ENCODE measurements at regions not wholly inside any gene's neighbourhood (a gene's known extent, or its start where the extent isn't known, plus 50 kb on each side); places are given as distances from the start of the nearest gene placed in this dataset.
A peak's percentile ranks its signal among the peaks of the same experiment; 100 is the strongest.

DNA sequence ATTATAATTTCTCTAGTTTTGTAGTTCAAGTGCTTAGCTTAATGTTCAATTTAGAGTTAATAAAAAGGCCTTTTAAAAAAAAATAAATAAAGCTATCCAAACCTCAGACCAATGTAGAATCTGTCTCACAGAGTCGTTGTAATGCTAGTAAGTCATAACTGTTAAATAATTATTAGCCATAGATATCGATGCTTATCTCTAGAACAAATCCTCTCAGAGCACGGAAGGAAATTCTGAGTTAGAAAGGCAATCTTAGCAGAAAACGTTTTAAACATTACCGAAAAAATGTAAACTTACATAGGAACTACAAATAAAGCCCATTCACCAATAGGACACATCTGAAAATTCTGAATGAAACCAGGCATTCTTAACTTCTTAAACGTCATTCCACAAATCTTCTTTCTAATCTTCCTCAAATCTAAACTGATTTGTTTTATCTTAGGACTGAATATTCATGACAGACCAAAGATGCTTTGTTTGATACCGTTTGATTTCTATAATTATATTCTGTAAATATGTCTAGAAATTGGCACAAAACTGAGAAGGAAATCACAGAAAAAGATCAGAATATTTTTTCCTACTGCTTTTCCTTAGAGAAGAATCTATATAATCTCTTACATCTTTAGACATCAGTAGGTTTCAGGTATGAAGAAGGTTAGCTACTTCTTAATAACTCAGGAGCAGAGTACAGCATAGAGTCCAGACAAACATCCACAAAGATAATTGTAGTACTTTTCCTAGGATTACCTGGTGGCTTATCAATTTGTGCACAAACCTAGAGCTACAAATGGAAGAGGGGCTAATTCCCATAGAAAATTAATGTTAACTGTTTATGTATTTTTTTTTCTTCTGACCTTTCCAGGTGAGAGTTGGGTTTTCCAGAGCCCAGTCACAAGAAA lies 140.7 kb downstream of the BTC start:
- DNase-seq: no peak

DNA sequence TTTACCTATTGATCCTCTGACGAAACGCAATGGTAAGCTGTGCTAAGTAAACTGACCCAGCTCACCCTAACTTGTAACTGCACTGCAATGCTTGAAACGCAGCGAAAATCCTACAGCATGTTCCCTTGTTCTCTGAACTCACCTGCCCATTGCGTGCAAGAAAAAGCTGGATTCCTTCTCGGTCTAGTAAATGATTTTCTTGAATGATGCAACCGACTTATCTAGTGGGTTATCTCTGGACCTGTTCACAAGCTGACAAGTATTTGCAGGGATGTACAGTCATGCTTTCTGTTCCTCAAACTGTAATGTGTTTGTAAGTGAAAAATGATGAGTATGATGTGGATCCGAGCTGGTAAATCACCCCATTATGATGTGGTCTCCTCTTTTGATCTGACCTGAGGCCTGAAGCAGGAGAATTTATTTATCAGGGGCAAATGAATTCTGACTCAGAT lies 140.1 kb downstream of the BTC start:
- no peak for DNase-seq

DNA sequence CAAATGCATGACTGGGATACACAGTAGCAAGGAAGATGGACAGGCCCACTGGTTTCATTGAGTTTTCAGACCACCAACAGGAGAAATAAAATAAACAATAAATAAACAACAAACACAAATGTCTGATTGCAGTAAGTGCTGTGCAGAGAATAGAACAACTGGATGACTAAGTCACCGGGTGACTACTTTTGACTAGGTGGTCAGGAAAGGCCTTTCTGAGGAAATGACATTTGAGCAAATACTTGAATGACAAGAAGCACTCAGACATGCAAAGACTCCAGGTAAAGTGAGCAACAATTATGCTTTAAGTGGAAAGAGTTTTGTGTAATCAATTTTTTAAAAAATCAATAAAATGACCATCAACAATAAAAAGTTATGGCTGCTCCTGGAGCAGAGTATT lies 137.7 kb downstream of the BTC start:
- no peak for DNase-seq

DNA sequence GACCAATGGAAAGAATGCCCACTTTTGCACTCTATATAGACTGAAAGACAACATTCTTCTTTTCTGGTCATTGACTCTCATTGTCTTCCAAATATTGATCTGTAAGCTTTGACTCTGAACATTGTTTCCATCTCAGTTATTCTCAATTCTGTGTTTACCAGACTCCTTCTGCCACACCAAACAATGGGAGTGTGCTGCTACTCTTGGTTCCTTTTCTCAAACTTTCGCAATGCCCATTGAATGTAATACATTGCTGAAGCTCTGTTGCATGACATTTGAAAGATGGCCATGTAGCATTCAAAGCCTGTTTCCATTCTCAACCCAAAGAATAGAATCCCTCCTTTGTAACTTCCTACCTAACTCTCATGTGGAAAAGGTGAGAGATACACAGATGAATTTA lies 136.2 kb downstream of the BTC start:
- no peak for DNase-seq

DNA sequence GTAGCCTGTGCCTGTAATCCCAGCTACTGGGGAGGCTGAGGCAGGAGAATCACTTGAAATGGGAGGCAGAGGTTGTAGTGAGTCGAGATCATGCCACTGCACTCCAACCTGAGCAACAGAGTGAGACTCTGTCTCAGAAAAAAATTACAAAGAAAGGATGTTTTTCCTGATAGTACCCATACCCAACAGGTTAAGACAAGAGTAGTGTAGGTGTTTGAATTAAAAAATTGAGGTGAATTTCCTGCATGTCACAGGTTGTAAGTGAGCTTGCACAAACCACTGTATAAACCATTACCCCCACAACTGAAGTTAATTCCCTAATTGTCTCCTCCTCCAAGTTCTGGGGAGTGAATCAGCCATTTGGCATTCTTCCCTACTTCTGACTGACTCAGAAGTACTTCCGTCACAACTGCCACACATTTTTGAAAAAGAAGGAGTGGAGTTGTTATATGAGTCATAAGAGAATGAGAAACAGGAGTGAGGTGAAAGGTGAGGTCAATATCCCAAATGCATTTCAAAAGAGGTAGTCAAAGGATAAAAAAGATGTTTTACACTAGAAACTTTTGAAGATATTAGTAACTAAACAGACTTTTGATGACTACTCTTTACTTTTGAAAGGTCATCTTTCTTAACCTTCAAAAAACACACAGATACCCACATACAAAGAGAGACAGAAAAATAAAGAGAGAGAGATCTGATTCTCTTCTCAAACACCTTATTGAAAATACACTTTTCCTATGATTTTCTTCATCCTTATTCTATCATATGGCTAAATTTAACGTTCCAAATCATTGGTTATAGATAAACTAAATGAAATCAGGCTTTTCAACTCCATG lies 134.5 kb downstream of the BTC start:
- no peak for DNase-seq

DNA sequence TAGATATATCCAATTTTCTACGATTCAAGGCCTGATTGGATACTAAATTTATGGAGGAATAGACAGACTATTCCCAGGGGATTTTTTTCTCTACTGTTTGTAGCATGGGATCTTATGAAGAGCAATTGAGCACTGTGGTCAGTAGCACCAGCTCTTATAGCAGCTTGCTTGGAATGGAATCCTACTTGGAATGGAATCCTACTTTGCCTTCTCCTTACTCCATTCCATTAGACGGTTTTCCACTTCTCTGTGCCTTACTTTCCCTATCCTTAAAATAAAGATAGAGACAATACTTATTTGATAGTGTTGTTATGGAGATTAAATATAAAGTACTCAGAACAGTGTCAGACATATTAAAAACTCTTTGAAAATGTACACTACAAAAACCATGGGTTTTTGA lies 133.5 kb downstream of the BTC start:
- DNase-seq: no peak

DNA sequence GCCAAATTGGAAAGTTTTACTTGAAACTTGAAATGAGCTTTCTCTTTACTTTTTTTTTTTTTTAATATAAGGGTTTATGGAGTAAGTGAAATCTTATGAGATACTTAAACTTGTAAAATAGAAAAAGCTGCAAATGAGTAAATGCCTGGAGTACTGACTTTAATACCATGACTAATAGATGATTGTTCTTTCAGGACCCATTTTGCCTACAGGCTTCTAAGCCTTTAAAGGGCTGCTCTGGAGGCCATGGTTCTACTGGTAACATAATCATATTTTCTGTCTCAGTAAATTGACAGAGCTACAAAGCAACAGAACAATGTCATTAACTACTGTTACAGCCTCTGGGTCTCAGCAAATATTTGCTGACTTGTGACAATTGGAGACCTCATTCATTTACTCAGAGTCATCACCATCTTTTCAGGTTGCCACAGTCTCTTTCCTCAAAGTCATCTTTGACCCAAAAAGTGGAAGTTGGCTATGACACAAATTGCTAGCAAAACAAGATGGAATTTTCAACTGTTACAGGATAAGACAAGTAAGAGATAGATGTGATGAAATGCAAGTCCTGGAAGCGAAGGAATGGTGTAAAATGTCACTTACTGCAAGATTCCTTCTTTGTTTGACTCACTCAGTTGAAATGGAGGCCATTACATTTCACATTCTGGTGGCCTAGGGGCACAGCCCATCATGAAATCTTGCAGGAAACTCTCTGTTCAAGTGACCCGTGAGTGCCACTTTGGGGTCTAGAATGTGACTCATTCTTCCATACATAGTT lies 132.7 kb downstream of the BTC start:
- DNase-seq: no peak

DNA sequence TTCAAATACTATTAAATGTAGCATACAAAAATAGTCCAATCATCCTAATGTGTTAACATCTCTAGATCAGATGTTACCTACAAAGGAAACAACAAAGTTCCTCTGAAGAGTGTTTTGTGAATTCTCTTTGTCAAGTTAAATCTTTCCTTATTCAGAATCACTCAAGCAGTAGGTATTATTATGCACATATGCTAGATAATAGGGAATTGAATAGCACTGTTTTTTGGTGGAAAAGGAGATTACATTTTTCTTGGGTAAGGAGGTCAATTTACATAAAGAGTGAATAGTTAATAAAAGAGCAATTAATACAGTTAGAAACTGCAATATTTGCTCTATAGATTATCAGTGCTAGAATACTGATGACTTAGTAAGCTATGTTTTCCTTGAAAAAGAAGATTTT lies 130.7 kb downstream of the BTC start:
- DNase-seq: no peak

DNA sequence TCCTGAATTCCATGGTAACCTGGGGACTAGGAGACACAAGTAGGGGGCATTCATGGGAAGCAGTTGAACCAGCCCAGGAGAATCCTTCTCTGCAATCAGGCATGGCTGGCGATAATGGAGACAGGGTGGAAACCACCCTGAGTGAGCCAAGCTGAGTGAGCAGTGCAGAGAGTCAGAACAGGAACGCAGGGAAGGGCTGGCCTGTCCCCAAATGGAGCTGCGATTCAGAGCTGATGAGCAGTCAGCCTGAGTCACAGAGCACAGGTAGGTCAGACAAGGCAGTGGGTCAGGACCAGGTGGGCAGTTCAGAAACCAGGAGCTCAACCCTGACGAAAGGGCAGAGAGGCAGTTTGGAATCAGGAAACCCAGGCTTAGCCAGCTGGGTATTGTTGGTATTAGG lies 129.0 kb downstream of the BTC start:
- no peak for DNase-seq

DNA sequence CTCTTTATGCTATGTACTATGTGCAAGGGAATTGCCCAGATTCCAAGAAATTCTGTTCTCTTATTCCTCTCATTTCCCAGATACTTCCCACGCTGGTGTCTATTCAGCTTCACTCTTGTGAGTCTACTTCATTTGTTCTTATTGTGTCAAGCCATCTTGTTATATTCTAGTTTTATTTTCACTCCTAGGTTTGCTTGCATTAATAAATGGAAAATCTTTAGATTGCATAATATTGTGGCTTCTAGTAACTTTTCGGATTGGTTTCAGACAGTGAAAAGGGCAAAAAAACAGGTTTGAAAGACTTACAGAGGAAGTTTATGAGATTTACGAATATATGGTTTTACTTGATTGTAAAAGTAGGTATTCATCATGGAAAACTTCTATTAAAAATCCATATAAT lies 128.4 kb downstream of the BTC start:
- DNase-seq: no peak

DNA sequence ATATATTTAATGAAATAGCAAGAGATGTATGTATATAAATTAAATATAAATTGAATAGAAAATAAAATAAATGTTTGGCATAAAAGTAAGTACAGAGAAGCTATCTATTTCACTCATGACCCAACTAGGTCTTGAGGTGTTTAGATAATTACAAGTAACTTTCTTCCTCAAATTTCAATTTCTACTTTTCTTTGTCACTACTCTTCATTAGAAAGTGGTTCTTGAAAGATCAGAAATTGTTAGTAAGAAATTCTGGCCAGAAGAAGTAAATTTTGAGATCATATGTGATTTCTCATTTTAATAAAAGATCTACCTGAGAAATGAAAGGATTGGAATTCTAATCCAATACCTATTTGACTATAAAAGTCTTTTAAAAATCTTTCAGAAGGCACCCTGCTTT lies 126.9 kb downstream of the BTC start:
- DNase-seq: no peak

DNA sequence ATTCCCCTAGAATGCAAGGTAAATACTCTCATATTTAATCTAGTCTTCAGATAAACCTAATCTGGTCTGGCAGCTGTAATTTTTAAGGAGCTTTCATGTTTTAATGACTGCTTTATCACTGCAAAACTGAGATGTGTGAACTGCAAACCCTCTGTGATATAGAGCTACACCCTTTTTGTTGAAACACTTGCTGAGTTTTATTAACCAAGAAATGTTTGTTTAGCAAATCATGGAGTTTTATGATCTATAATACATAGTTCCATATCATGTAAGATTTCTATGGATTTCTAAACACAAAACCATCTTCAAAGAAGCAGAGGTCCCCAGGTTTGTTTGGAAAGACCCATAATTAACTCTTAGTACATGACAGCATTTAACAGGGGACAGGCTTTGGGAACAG lies 126.4 kb downstream of the BTC start:
- DNase-seq: no peak

DNA sequence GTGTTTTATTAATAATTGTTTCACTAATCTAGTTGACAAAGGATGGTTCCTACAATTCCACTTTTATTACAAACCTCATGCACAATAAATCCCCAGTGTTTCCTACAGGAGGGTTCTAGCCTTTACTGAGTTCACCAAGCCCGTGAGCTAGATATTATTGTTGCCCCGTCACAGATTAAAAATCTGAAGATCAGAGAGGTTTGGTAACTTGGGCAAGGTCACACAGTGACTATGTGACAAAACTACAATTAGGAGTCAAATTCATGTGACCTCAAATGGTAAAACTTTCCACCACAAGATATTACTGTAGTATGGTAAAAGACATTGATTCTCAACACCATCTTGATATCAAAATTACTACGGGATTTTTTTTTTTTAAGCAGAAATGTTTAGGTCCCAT lies 124.6 kb downstream of the BTC start:
- no peak for DNase-seq

DNA sequence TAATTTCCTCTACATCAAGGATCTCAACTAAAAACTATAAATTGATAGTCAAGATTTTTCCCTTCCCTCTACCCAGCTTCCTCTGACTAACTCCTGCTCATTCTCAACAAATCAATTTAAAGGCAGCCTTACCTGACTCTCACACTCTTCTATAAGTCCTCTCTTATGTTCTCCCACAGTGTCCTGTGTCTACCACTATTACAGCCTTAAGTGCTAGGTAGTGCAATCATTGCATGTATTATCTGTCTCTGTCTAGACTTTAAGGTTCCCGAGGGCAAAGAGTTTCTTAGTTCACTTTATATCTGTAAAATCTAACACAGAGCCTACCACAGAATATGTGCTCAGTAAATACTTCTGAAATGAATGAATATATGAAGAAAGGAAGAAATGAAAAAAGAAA lies 123.7 kb downstream of the BTC start:
- DNase-seq: no peak

DNA sequence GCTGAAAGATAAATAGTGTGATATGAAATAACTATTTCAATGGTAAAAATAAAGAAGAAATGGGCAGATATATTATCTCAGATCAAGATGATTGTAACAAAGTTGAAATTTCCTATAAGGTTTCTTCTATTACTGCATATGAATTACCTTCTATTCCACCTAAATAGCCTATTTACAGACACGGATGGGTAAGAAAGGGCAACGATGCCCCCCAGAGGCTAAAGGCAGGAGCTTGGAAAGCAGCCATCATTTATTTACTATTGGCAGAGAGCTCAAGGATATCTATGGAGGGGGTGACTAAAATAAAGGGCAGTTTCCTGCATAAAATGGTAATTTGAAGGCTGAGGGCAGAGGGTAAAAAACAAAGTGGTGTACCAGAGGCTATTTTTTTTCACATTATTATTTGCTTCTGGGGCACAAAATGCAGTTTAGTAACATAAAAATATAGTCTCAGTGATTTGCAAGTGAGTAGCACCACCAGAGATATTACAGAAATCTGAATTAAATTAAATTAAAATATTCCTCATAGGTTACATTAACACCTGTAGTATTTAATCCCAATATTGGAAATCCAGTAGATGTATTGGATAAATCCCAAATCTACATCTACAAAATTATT lies 123.1 kb downstream of the BTC start:
- DNase-seq: peak; percentile 27 to 42

DNA sequence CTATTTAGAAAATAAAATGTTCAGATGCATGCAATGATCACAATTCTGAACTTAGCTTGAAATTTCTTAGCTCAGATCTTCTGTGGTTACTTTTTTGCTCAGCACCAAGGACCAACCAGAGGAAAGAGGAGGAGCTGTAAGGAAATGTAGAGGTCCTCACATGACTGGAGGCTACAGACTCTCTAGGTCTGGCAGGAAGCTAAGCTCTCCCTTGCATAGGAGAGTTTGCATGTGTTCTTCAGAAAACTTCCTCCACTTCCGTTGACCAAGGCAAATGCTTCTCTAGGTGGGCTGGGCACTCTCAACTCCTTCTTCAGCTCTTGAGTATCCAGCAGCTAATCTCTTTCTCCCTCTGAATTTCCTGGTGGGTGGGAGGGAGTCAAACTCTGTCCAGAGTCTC lies 119.6 kb downstream of the BTC start:
- DNase-seq: no peak

DNA sequence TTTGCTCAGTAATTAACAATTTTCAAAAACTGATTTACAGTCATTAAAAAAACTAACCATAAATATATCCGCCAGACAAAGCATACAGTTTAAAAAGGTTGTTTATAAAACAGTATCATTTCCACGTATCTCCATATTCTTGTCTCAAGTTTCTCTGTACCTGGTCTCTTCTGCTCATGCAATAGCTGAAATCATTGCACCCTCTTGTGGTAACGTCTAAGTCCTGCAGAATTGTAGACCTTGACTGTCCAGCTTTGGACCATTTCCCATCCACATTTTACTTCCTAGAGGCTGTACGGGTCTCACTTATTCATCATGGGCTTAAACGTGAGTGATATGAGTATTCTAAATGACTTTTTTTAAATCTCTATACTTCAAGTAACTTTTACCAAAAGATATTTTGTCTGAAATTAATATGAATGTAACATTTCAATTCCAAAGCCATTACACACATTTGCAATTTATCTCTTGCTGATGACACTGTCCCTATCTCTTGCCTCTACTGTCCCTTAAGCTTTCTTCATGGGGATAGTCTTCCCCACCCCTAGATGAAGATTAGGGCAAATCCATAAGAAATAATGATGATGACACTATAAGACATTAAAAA lies 118.5 kb downstream of the BTC start:
- DNase-seq: peak in 1 of 2 donors; percentile 1

DNA sequence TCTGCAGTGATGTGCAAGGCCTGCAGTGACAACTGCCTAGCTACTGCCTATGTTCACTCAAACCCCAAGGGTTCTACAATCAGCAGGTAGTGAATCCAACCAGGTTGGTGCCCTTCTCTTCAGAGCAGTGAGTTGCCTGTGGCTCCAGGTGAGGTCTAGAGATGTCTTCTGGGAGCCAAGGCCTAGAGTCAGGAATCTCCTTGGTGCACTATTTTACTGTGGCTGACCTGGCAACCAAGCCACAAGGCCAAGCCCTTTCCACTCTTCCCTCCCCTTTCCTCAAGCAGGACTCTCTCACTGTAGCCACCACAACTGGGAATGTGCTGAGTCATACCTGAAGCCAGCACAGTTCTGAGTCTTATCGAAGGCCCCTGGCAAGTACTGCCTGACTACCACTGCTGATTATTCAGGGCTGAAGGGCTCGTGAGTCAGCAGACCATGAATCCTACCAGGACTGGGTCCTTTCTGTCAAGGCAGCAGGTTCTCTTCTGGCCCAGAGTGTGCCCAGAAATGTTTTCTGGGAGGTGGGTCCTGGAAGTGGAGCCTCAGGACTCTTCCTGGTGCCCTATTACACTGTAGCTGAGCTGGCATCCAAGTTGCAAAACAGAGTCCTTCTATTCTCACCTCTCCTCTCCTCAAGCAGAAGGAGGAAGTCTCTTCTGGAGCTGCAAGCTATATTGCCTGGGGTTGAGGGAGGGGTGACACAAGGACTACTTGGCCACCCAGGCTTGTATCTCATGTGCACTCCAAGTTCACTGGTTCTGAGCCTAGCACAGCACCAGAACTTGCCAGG lies 111.6 kb downstream of the BTC start:
- no peak for DNase-seq

DNA sequence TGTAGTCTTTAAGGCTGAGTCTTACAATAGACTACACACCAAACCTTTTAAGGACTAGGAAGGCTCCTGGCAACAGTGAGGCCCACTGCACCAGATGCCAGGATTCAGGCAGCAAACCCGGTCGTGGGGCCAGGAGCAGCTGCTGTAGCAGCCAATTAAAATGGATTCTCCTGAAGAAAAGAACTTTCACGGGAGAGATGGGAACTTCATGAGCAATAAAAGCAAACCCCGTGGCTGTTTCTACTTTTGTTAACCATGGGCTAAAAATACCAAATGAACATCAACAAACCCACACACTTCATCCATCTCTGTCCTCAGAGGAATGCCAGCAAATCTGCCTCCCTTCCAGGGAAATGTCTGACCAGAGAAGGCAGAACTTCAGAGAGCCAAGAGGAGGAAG lies 101.4 kb downstream of the BTC start:
- DNase-seq: no peak
